C1 segment of cervical spinal cord (tissue), 14 donors: ENCODE measurements at regions not wholly inside any gene's neighbourhood (a gene's known extent, or its start where the extent isn't known, plus 50 kb on each side); places are given as distances from the start of the nearest gene placed in this dataset.
"Not testable (repeated sequence)": the region's sequence is repeated elsewhere in the genome, so short reads cannot be mapped to it uniquely, and the experiment has no call there.

Experiments used
- DNase-seq, 14 donors: peaks; one replicate each; lab custom pipeline; 2025; lab: John Stamatoyannopoulos, UW

- DNase-seq, result no peak
These were observed 247.9 kb downstream of the ZPLD1 start for GRCh38 chr3:102682741-102683140.

GRCh38 chr3:102686792-102687191 lies 252.0 kb downstream of the ZPLD1 start:
- no peak for DNase-seq

GRCh38 chr3:102687851-102688555 lies 253.2 kb downstream of the ZPLD1 start:
- DNase-seq, result no peak

- DNase-seq, result no peak
These were observed 253.7 kb downstream of the ZPLD1 start for GRCh38 chr3:102688556-102688930.

GRCh38 chr3:102691507-102691906 lies 256.7 kb downstream of the ZPLD1 start:
- DNase-seq, result no peak

GRCh38 chr3:102699104-102699818 lies 264.4 kb downstream of the ZPLD1 start:
- no peak for DNase-seq

- no peak for DNase-seq
These were observed 265.0 kb downstream of the ZPLD1 start for GRCh38 chr3:102699819-102700140.

- no peak for DNase-seq
These were observed 278.1 kb downstream of the ZPLD1 start for GRCh38 chr3:102712896-102713295.

- no peak for DNase-seq
These were observed 279.8 kb downstream of the ZPLD1 start for GRCh38 chr3:102714567-102714966.

- DNase-seq, result no peak
These were observed 280.3 kb downstream of the ZPLD1 start for GRCh38 chr3:102715030-102715697.

- DNase-seq, result no peak
These were observed 283.8 kb downstream of the ZPLD1 start for GRCh38 chr3:102718651-102719050.

GRCh38 chr3:102722317-102722716 lies 287.5 kb downstream of the ZPLD1 start:
- no peak for DNase-seq

GRCh38 chr3:102727340-102727739 lies 292.5 kb downstream of the ZPLD1 start:
- no peak for DNase-seq

- DNase-seq, result not testable (repeated sequence)
These were observed 297.8 kb downstream of the ZPLD1 start for GRCh38 chr3:102732581-102732980.

GRCh38 chr3:102733791-102734563 lies 299.2 kb downstream of the ZPLD1 start:
- no peak for DNase-seq

- DNase-seq, result no peak
These were observed 300.5 kb downstream of the ZPLD1 start for GRCh38 chr3:102735311-102735710.

GRCh38 chr3:102736288-102736974 lies 301.6 kb downstream of the ZPLD1 start:
- no peak for DNase-seq

- DNase-seq, result no peak
These were observed 302.1 kb downstream of the ZPLD1 start for GRCh38 chr3:102736975-102737304.

GRCh38 chr3:102737353-102737752 lies 302.5 kb downstream of the ZPLD1 start:
- no peak for DNase-seq

- DNase-seq, result no peak
These were observed 306.3 kb downstream of the ZPLD1 start for GRCh38 chr3:102741105-102741504.

- no peak for DNase-seq
These were observed 306.9 kb downstream of the ZPLD1 start for GRCh38 chr3:102741694-102742093.

- no peak for DNase-seq
These were observed 311.1 kb downstream of the ZPLD1 start for GRCh38 chr3:102745881-102746280.
